GM21576 (cell line): ENCODE measurements at regions not wholly inside any gene's neighbourhood (a gene's known extent, or its start where the extent isn't known, plus 50 kb on each side); places are given as distances from the start of the nearest gene placed in this dataset.
A peak's percentile ranks its signal among the peaks of the same experiment; 100 is the strongest.

ENCODE experiments used
- ATAC-seq: cut with Tn5 transposase; IDR thresholded peaks from one replicate; pipeline ENCODE4 v1.9.1; 2021; ENCODE audit warnings: mild to moderate bottlenecking, moderate library complexity; ENCODE audit not compliant: unreplicated experiment

DNA sequence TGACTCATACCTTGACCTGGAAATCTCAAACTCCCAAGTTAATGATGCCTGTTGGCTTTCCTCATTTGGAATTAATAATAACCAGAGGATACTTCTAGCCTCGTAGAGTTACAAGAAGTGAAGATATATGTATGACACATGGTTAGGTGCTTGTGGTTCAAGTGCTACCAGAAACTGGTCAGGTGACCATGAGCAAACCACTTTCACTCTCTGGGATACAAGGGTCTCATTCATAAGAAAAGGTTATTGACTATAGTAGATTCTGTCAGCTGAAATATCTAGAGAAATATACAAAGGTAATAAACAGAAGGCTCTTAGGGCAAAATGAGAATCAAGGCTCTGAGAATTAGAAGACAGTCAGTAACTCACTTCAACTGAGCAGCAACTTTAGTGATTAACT, 233.3 kb downstream of the KCNA4 start:
- ATAC-seq: no peak

- ATAC-seq: no peak
Observed at GRCh38 chr11:29782447-29782846, 234.4 kb downstream of the KCNA4 start.

GRCh38 chr11:29781268-29781667, 235.6 kb downstream of the KCNA4 start:
- ATAC-seq: no peak

GRCh38 chr11:29780756-29781155, 236.1 kb downstream of the KCNA4 start:
- ATAC-seq: no peak

- no peak for ATAC-seq
Observed at GRCh38 chr11:29773656-29774264, 243.1 kb downstream of the KCNA4 start.

- no peak for ATAC-seq
Observed at GRCh38 chr11:29756871-29757270, 260.0 kb downstream of the KCNA4 start.

DNA sequence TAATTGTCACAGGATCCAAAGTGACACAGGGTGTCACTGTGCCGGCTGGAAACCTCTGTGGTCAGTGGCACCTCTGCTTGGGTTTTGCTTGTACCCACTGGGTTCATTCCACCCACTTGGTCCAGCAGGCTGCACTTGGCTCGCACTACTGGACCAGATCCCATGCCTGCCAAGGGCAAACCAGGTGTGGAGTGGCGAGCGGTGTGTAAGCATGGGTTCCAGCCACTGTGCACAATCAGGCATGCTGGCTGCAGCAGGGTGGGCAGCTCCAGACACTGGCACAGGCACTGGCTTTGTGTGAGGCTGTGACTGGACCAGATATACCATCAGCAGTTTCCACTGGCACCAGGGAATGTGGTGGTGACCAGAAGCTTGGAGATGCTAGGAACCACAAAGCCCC, 261.4 kb downstream of the KCNA4 start:
- no peak for ATAC-seq

DNA sequence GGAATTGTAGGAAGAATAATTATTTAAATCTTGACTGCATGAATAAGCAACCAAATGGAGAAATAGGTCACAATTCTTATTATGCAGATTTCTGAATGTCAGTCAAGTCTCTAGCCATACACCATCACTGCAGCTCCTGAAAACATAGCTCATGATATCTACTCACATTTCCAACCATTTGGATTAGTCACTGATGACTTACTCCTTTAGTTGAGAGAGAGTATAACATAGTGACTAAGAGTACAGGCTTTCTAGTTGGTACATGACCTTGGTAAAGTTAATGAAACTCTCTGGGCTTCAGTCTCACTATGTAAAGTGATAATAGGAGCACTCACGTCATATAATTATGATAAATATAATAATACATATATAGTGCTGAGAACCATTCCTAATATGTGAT, 265.2 kb downstream of the KCNA4 start:
- no peak for ATAC-seq

DNA sequence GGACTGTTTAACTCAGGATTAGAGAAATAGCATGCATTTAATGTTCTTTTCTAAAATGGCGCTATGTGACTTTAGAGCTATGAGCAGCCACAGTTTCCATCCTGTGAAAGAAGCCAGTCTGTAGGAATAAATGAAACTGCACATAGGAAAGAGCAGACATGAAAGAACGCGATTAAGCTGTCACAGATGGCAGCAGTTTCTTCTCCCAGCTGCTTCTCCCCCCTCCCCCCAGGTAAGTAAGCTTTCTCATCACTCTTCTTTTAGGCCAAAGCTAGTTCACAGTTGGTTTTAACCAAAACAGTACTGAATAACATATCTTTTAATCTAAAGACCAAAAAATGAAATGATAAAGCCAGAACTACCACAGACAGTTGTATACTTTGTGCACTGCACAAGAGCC, 266.4 kb downstream of the KCNA4 start:
- no peak for ATAC-seq

DNA sequence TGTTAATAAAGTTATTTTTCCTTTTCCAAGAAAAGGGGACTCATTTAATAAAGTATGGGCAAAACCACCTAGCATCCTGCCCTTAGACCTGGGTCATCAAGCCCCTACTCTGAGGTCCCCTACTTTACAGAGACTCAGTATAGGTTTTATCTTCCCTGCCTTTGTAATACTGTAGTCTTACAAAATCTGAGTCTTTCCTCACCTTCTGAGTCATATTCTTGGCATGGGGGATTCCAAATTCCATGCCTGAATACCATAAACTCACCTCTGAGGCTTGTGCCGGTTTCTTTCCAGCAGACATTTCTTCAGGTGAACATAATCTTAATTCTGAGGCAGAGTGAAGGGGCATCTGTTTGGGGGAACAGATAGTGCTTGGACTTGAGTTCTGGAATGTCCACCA, 282.5 kb downstream of the KCNA4 start:
- no peak for ATAC-seq

- no peak for ATAC-seq
Observed at GRCh38 chr11:29713831-29714320, 303.0 kb downstream of the KCNA4 start.

DNA sequence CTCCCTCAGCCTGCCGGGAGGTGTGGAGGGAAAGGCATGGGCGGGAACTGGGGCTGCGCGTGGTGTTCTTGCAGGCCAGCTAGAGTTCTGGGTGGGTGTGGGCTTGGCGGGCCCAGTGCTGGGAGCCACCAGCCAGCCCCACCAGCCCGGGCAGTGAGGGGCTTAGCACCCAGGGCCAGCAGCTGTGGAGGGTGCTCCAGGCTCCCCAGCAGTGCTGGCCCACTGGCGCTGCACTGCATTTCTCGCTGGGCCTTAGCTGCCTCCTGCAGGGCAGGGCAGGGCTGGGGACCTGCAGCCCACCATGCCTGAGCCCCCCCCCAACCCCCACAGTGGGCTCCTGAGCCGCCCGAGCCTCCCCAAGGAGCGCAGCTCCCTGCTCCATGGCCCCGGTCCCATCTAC, 304.2 kb downstream of the KCNA4 start:
- ATAC-seq: no peak

GRCh38 chr11:29707924-29708323, 308.9 kb downstream of the KCNA4 start:
- ATAC-seq: no peak

GRCh38 chr11:29685361-29685760, 331.5 kb downstream of the KCNA4 start:
- no peak for ATAC-seq

DNA sequence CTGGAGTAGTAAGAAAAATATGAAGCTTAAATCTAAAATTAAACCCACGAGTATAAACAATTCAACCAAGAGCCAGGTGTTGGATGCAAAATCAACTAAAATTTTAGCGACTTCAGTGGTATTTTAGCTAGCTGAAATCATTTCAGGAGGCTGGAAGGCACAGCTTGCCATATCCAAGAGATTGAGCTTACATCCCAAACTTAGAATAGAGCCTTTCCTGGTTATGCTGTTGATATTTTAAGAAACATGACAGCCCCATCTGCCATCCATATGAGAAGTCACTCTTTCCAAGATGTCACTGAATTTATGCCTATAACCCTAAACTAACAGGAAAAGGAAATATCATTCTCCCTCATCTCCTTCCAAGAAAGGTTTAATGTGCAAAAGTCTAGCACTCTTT, 334.0 kb downstream of the KCNA4 start:
- no peak for ATAC-seq

DNA sequence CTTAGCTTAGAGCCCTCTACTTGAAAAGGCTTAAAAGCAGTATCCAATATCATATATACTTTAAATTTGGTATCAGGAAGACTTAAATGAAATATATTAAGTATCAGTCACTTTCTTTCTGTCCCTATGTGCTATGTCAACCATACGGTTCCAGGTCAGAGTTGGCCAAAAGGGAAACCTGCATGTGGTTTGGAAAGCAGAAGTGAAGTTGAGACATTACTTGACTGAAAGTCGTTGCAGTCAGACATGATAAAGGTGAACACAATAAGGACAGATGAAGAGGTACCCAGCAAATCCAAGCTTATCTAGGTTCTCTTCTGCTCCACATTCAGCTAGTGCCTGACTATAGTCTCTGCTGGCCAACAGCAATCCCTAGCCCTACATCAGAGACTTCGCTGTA, 336.8 kb downstream of the KCNA4 start:
- peak; percentile 67 for ATAC-seq

GRCh38 chr11:29676993-29677392, 339.8 kb downstream of the KCNA4 start:
- no peak for ATAC-seq

GRCh38 chr11:29669310-29669709, 347.5 kb downstream of the KCNA4 start:
- no peak for ATAC-seq

GRCh38 chr11:29657709-29658108, 359.1 kb downstream of the KCNA4 start:
- ATAC-seq: no peak

DNA sequence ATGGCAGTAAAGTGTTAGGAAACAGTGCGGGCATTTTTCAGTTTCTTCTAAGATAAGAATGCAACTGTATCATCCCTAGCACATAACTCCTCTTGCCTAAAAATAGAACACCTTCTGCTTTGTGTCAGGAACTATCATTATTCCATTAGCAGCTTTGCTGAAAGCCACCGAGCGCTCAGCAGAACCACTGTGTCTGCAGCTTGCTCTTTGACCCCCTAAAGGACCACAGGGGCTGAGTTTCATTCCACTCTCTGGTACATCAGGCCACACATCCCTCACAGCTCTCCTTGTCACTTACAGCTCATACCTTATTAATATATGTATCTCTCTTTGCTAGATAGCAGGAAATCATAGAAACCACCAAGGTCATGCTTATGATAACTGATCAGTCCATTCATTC, 360.2 kb downstream of the KCNA4 start:
- no peak for ATAC-seq

GRCh38 chr11:29645373-29645772, 371.5 kb downstream of the KCNA4 start:
- no peak for ATAC-seq

DNA sequence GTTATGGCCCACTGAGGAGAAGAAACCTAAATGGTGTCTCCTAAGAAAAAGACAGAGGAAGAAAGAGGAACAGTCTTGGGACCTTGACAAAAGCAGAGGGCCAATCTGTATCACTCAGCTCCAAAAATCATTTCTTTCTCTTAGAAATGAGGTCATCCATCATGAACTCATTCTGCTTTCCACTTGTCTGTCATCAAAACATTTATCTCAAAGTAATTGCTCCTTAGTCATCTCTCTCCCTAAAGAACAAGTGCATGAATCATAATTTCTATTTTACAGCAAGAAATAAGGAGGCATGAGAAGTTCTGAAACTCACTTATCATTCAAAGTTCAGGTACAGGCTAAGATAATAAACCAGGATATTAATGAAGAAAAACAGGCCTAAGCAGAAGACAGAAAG, 375.6 kb downstream of the KCNA4 start:
- no peak for ATAC-seq

DNA sequence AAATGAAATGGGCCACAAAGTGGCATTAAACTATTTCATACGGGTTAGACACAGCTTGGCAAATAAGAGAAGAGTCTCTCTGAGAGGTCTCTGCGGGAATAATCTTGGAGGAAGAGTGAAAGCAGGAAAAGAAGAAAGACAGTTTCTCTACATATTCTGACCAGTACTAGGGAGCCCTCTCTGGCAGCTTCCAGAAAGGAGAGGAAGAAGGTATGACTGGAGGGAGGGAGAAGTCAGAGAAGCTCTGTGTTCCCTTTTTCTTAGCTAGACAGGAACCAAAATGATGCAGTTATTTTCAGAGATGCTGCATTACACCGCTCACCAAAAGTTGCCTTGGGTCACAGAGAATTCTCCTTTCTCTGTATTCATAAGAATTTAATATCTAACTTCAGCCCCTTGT, 382.1 kb downstream of the KCNA4 start:
- no peak for ATAC-seq
